ENCODE measurements at regions not wholly inside any gene's neighbourhood (a gene's known extent, or its start where the extent isn't known, plus 50 kb on each side); places are given as distances from the start of the nearest gene placed in this dataset.

DNA sequence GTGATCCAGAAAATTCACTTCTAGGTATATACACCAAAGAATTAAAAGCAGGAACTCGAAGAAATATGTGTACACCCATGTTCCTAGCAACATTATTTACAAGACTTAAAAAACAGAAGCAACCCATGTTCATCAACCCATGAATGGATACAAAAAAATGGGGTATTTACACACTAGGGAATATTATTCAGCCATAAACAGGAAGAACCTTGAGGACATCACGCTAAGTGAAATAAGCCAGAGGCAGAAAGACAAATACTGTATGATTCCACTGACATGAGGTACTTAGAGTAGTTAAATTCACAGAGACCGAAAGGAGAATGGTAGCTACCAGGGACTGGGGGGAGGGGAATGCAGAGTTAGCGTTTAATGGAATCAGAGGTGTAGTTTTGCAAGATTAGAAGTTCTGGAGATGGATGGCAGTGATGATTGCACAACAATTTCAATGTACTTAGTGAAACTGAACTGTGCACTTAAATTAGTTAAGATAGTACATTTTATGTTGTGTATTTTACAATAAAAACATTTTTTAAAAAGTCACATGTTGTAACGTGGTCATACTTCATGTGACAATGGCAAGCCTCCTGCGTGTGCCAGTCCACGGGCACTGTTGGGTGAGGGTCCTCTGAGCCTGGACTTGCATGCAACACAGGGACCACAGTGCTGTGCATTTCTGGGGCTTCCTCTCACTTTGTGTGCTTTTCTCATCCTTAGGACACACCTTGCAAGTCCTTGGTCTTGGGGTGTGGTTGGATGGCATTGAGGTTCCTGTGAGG lies 206.1 kb upstream of the HDAC4 start:
- Histone ChIP-seq H3K9me3 (ENCODE audit: control insufficient read depth in 4 of 4, low read length in 3 of 4) (peaks cover 0 to 4% (median under 1%) of the 10 kb centered on the region in 4 donors), H3K27ac (ENCODE audit: low read depth in 1 of 2, low read length in 2 of 2) (no peak overlapping the region)
- no peak for DNase-seq (ENCODE audit: low spot score)

More for the DNA sequence above, 206.1 kb upstream of the HDAC4 start:
- Histone ChIP-seq H3K27me3 (ENCODE audit: control insufficient read depth in 4 of 4, insufficient read depth in 4 of 4, low read length in 3 of 4) (no peaks in the 10 kb centered on the region), H3K4me1 (ENCODE audit: control insufficient read depth in 4 of 4, insufficient read depth in 4 of 4, low read length in 3 of 4) (no peaks in the 10 kb centered on the region), H3K4me3 (ENCODE audit: low read depth in 1 of 3, low read length in 3 of 3) (no peak overlapping the region), H3K9ac (ENCODE audit: low read depth in 1 of 2, low read length in 2 of 2) (no peak overlapping the region), H3K36me3 (ENCODE audit: control insufficient read depth in 4 of 4, insufficient read depth in 3 of 4, low read depth in 1 of 4, low read length in 3 of 4) (no peaks in the 10 kb centered on the region)
- no peak for TF ChIP-seq JUND (IDR thresholded peaks at IDR 0.05)
- TF ChIP-seq YY1 (IDR thresholded peaks at IDR 0.05) = no peak
- TF ChIP-seq, protein P1, sequence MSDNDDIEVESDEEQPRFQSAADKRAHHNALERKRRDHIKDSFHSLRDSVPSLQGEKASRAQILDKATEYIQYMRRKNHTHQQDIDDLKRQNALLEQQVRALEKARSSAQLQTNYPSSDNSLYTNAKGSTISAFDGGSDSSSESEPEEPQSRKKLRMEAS (IDR thresholded peaks at IDR 0.05) = no peak
- TF ChIP-seq RAD21 (IDR thresholded peaks at IDR 0.05) = no peak
- no peak for TF ChIP-seq FOXA2 (IDR thresholded peaks at IDR 0.05)
- TF ChIP-seq NR2F2 (IDR thresholded peaks at IDR 0.05) = no peak
- no peak for TF ChIP-seq EGR1 (IDR thresholded peaks at IDR 0.05; ENCODE audit: low read depth in 2 of 2)
- no peak for TF ChIP-seq FOXA1 (IDR thresholded peaks at IDR 0.05)
- TF ChIP-seq GABPA (IDR thresholded peaks at IDR 0.05 in 1 of 2, conservative IDR thresholded peaks at IDR 0.05 in 1 of 2) = no peak
- TF ChIP-seq HNF4G (IDR thresholded peaks at IDR 0.05) = no peak
- TF ChIP-seq, protein P2, sequence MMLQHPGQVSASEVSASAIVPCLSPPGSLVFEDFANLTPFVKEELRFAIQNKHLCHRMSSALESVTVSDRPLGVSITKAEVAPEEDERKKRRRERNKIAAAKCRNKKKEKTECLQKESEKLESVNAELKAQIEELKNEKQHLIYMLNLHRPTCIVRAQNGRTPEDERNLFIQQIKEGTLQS (IDR thresholded peaks at IDR 0.05) = no peak
- TF ChIP-seq SP1 (IDR thresholded peaks at IDR 0.05) = no peak
- no peak for TF ChIP-seq HNF4A (conservative IDR thresholded peaks at IDR 0.05)
- TF ChIP-seq REST (IDR thresholded peaks at IDR 0.05) = no peak
- TF ChIP-seq TAF1 (conservative IDR thresholded peaks at IDR 0.05) = no peak
- TF ChIP-seq CTCF (IDR thresholded peaks at IDR 0.05; ENCODE audit: low read depth, low read length, missing input control) = no peak
- no peak for TF ChIP-seq RXRA (IDR thresholded peaks at IDR 0.05)
- TF ChIP-seq, protein P3, sequence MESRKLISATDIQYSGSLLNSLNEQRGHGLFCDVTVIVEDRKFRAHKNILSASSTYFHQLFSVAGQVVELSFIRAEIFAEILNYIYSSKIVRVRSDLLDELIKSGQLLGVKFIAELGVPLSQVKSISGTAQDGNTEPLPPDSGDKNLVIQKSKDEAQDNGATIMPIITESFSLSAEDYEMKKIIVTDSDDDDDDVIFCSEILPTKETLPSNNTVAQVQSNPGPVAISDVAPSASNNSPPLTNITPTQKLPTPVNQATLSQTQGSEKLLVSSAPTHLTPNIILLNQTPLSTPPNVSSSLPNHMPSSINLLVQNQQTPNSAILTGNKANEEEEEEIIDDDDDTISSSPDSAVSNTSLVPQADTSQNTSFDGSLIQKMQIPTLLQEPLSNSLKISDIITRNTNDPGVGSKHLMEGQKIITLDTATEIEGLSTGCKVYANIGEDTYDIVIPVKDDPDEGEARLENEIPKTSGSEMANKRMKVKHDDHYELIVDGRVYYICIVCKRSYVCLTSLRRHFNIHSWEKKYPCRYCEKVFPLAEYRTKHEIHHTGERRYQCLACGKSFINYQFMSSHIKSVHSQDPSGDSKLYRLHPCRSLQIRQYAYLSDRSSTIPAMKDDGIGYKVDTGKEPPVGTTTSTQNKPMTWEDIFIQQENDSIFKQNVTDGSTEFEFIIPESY (IDR thresholded peaks at IDR 0.05) = no peak
- 82% methylated on average over 7 of the region's 7 CpGs for WGBS

Data from liver (tissue), 8 donors.